GM18502 (cell line): ENCODE measurements at regions not wholly inside any gene's neighbourhood (a gene's known extent, or its start where the extent isn't known, plus 50 kb on each side); places are given as distances from the start of the nearest gene placed in this dataset.

Experiments
- ATAC-seq: cut with Tn5 transposase; IDR thresholded peaks from one replicate; pipeline ENCODE4 v1.9.1; 2021; ENCODE audit warnings: mild to moderate bottlenecking; ENCODE audit not compliant: unreplicated experiment, poor library complexity

GRCh38 chr10:60446070-60446833, 56.6 kb upstream of the ANK3 start:
- no peak for ATAC-seq

GRCh38 chr10:60444494-60445064, 54.9 kb upstream of the ANK3 start:
- no peak for ATAC-seq

GRCh38 chr10:60443346-60443745, 53.7 kb upstream of the ANK3 start:
- no peak for ATAC-seq

GRCh38 chr10:60441515-60441914, 51.8 kb upstream of the ANK3 start:
- ATAC-seq: no peak

GRCh38 chr10:60439641-60440040, 50.0 kb upstream of the ANK3 start:
- no peak for ATAC-seq
